ENCODE measurements at regions not wholly inside any gene's neighbourhood (a gene's known extent, or its start where the extent isn't known, plus 50 kb on each side); places are given as distances from the start of the nearest gene placed in this dataset.
"Not testable (repeated sequence)": the region's sequence is repeated elsewhere in the genome, so short reads cannot be mapped to it uniquely, and the experiment has no call there.

GRCh38 chr10:23581906-23582450 is 143.1 kb downstream of the OTUD1 start:
- no peaks in the 10 kb centered on the region for H3K36me3 ChIP-seq
- no peaks in the 10 kb centered on the region for H3K4me1 ChIP-seq (ENCODE audit: control insufficient read depth in 1 of 2, insufficient read depth in 1 of 2, low read depth in 1 of 2, low read length in 1 of 2)
- no peaks in the 10 kb centered on the region for H3K27me3 ChIP-seq
- no peaks in the 10 kb centered on the region for H3K9me3 ChIP-seq
- TF ChIP-seq, protein P1, sequence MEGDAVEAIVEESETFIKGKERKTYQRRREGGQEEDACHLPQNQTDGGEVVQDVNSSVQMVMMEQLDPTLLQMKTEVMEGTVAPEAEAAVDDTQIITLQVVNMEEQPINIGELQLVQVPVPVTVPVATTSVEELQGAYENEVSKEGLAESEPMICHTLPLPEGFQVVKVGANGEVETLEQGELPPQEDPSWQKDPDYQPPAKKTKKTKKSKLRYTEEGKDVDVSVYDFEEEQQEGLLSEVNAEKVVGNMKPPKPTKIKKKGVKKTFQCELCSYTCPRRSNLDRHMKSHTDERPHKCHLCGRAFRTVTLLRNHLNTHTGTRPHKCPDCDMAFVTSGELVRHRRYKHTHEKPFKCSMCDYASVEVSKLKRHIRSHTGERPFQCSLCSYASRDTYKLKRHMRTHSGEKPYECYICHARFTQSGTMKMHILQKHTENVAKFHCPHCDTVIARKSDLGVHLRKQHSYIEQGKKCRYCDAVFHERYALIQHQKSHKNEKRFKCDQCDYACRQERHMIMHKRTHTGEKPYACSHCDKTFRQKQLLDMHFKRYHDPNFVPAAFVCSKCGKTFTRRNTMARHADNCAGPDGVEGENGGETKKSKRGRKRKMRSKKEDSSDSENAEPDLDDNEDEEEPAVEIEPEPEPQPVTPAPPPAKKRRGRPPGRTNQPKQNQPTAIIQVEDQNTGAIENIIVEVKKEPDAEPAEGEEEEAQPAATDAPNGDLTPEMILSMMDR (IDR thresholded peaks at IDR 0.05): no peak
- H3K27ac ChIP-seq: no peak overlapping the region
- no peak overlapping the region for H3K4me3 ChIP-seq (ENCODE audit: low read depth in 1 of 2, low read length in 1 of 2)

- Histone ChIP-seq H3K36me3 (no peaks in the 10 kb centered on the region), H3K27me3 (no peaks in the 10 kb centered on the region), H3K4me3 (ENCODE audit: low read depth in 1 of 2, low read length in 1 of 2) (no peak overlapping the region), H3K4me1 (ENCODE audit: control insufficient read depth in 1 of 2, insufficient read depth in 1 of 2, low read depth in 1 of 2, low read length in 1 of 2) (no peaks in the 10 kb centered on the region), H3K27ac (no peak overlapping the region), H3K9me3 (no peaks in the 10 kb centered on the region)
- TF ChIP-seq, protein P1 (IDR thresholded peaks at IDR 0.05): no peak
These were observed 145.5 kb downstream of the OTUD1 start for GRCh38 chr10:23584396-23584795.

DNA sequence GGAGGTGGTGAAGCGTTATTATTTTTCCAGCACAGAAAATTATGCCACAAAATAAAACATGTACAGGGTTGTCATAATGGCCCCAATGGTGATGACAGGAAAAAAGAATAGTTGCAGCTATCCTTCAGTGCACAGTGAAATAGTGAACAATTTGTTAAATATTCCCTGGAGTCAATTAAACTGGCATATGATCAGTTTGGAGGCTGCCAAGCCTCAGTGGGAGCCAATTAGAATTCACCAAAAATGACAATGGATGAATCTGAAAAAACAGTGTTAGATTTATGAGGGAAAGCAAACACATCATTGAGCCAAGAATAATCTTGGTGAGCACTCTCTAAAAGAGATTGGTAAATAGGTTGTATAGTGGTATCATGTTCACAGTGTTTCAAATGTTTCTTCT is 146.3 kb downstream of the OTUD1 start:
- Histone ChIP-seq H3K36me3 (no peaks in the 10 kb centered on the region), H3K27ac (no peak overlapping the region), H3K4me3 (ENCODE audit: low read depth in 1 of 2, low read length in 1 of 2) (no peak overlapping the region), H3K9me3 (no peaks in the 10 kb centered on the region), H3K4me1 (ENCODE audit: control insufficient read depth in 1 of 2, insufficient read depth in 1 of 2, low read depth in 1 of 2, low read length in 1 of 2) (no peaks in the 10 kb centered on the region), H3K27me3 (no peaks in the 10 kb centered on the region)
- TF ChIP-seq, protein P1 (IDR thresholded peaks at IDR 0.05): no peak

- Histone ChIP-seq H3K27ac (no peak overlapping the region), H3K4me1 (ENCODE audit: control insufficient read depth in 1 of 2, insufficient read depth in 1 of 2, low read depth in 1 of 2, low read length in 1 of 2) (no peaks in the 10 kb centered on the region), H3K4me3 (ENCODE audit: low read depth in 1 of 2, low read length in 1 of 2) (no peak overlapping the region), H3K27me3 (no peaks in the 10 kb centered on the region), H3K9me3 (no peaks in the 10 kb centered on the region), H3K36me3 (no peaks in the 10 kb centered on the region)
- TF ChIP-seq, protein P1 (IDR thresholded peaks at IDR 0.05): no peak
These were observed 146.8 kb downstream of the OTUD1 start for GRCh38 chr10:23585666-23586065.

DNA sequence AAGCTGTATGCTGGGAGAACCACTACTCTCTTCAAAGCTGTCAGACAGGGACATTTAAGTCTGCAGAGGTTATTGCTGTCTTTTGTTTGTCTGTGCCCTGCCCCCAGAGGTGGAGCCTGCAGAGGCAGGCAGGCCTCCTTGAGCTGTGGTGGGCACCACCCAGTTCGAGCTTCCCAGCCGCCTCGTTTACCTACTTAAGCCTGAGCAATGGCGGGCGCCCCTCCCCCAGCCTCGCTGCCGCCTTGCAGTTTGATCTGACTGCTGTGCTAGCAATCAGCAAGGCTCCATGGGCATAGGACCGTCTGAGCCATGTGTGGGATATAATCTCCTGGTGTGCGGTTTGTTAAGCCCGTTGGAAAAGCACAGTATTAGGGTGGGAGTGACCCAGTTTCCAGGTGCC is 156.4 kb downstream of the OTUD1 start:
- not testable (repeated sequence) for H3K27ac ChIP-seq; H3K4me3 ChIP-seq (ENCODE audit: low read depth in 1 of 2, low read length in 1 of 2); H3K9me3 ChIP-seq; H3K36me3 ChIP-seq; H3K4me1 ChIP-seq (ENCODE audit: control insufficient read depth in 1 of 2, insufficient read depth in 1 of 2, low read depth in 1 of 2, low read length in 1 of 2); H3K27me3 ChIP-seq

DNA sequence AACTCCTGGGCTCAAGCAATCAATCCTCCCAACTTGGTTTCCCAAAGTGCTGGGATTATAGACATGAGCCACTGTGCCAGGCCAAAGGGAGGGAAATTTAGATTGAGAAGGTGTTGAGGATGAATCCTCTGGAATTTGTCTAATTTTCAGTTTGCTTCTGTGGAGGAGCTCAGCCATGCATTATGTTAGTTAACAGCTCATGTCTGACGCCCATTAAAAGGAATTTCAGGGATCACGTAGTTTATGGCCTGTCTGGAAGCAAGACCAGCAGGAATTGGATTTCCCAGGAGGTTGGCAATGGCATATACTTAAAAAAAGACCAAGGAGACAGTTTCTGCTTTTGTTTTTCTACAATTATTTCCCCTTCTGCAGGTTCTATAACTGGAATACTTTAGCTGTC is 165.7 kb downstream of the OTUD1 start:
- TF ChIP-seq, protein P1 (IDR thresholded peaks at IDR 0.05): no peak
- Histone ChIP-seq H3K9me3 (no peaks in the 10 kb centered on the region), H3K4me1 (ENCODE audit: control insufficient read depth in 1 of 2, insufficient read depth in 1 of 2, low read depth in 1 of 2, low read length in 1 of 2) (no peaks in the 10 kb centered on the region), H3K36me3 (no peaks in the 10 kb centered on the region), H3K27ac (no peak overlapping the region), H3K27me3 (no peaks in the 10 kb centered on the region), H3K4me3 (ENCODE audit: low read depth in 1 of 2, low read length in 1 of 2) (no peak overlapping the region)

Measured in neutrophil (primary cell).